ENCODE measurements at regions not wholly inside any gene's neighbourhood (a gene's known extent, or its start where the extent isn't known, plus 50 kb on each side); places are given as distances from the start of the nearest gene placed in this dataset.
A peak's percentile ranks its signal among the peaks of the same experiment; 100 is the strongest.

GRCh38 chr9:117487555-117488175, 72.8 kb upstream of the ASTN2 start:
- no peaks in the 10 kb centered on the region for H3K27me3 ChIP-seq
- H3K9me3 ChIP-seq, result no peaks in the 10 kb centered on the region
- DNase-seq, result peak; percentile 81 to 93
- intact Hi-C loops (cut with DNase I; ENCODE audit: low total_unique reads), result no loop called here
- H3K4me1 ChIP-seq, result peaks cover 14 to 38% (median 24%) of the 10 kb centered on the region in 4 donors
- H3K36me3 ChIP-seq, result no peaks in the 10 kb centered on the region
- peak overlapping the region; percentile 57 to 77 (median 72) for H3K27ac ChIP-seq
- TF ChIP-seq CTCF (IDR thresholded peaks at IDR 0.05), result peak in 6 of 7 experiments; percentile 60 to 99 (median 93)
- TF ChIP-seq POLR2AphosphoS5 (IDR thresholded peaks at IDR 0.05), result peak in 1 of 3 donors; percentile 63
- TF ChIP-seq POLR2A (IDR thresholded peaks at IDR 0.05), result no peak
- WGBS, 5 donors, result 2 to 14% (median 5%) methylated on average over 10 to 15 of the region's 15 CpGs
- peak overlapping the region in 1 of 4 donors; percentile 21 for H3K4me3 ChIP-seq

- TF ChIP-seq POLR2A (IDR thresholded peaks at IDR 0.05) (no peak), CTCF (IDR thresholded peaks at IDR 0.05) (no peak), POLR2AphosphoS5 (IDR thresholded peaks at IDR 0.05) (no peak), EP300 (IDR thresholded peaks at IDR 0.05) (no peak)
- Histone ChIP-seq H3K4me1 (peaks cover 4 to 29% (median 15%) of the 10 kb centered on the region in 4 donors), H3K36me3 (no peaks in the 10 kb centered on the region), H3K9me3 (no peaks in the 10 kb centered on the region), H3K4me3 (no peak overlapping the region), H3K27ac (no peak overlapping the region), H3K27me3 (no peaks in the 10 kb centered on the region)
- no peak for DNase-seq
- WGBS, 5 donors, result 39 to 62% (median 48%) methylated on average over 2 of the region's 2 CpGs
- intact Hi-C loops (cut with DNase I; ENCODE audit: low total_unique reads), result no loop called here
Measured at GRCh38 chr9:117486426-117486825, 71.6 kb upstream of the ASTN2 start.

GRCh38 chr9:117485176-117485575, 70.3 kb upstream of the ASTN2 start:
- intact Hi-C loops (cut with DNase I; ENCODE audit: low total_unique reads), result no loop called here
- DNase-seq, result no peak
- WGBS, 5 donors, result 13 to 68% (median 47%) methylated on average over 1 of the region's 1 CpG

GRCh38 chr9:117480729-117481128, 65.9 kb upstream of the ASTN2 start:
- Histone ChIP-seq H3K36me3 (no peaks in the 10 kb centered on the region), H3K9me3 (no peaks in the 10 kb centered on the region), H3K27me3 (no peaks in the 10 kb centered on the region), H3K4me1 (no peaks in the 10 kb centered on the region), H3K27ac (no peak overlapping the region), H3K4me3 (no peak overlapping the region)
- intact Hi-C loops (cut with DNase I; ENCODE audit: low total_unique reads), result no loop called here
- WGBS, 5 donors, result 87 to 97% (median 92%) methylated on average over 2 of the region's 2 CpGs
- no peak for DNase-seq
- no peak for TF ChIP-seq CTCF (IDR thresholded peaks at IDR 0.05)

More at GRCh38 chr9:117485176-117485575, 70.3 kb upstream of the ASTN2 start:
- no peak overlapping the region for H3K4me3 ChIP-seq
- no peak for TF ChIP-seq POLR2AphosphoS5 (IDR thresholded peaks at IDR 0.05)
- no peak for TF ChIP-seq EP300 (IDR thresholded peaks at IDR 0.05)
- peaks cover 4 to 19% (median 13%) of the 10 kb centered on the region in 4 donors for H3K4me1 ChIP-seq
- H3K36me3 ChIP-seq, result no peaks in the 10 kb centered on the region
- H3K27me3 ChIP-seq, result no peaks in the 10 kb centered on the region
- no peaks in the 10 kb centered on the region for H3K9me3 ChIP-seq
- H3K27ac ChIP-seq, result no peak overlapping the region

GRCh38 chr9:117480253-117480652, 65.4 kb upstream of the ASTN2 start:
- Histone ChIP-seq H3K4me3 (no peak overlapping the region), H3K27ac (no peak overlapping the region), H3K9me3 (no peaks in the 10 kb centered on the region), H3K36me3 (no peaks in the 10 kb centered on the region), H3K4me1 (no peaks in the 10 kb centered on the region), H3K27me3 (no peaks in the 10 kb centered on the region)
- intact Hi-C loops (cut with DNase I; ENCODE audit: low total_unique reads), result no loop called here
- no peak for DNase-seq
- TF ChIP-seq EP300 (IDR thresholded peaks at IDR 0.05), result no peak
- TF ChIP-seq POLR2A (IDR thresholded peaks at IDR 0.05), result no peak
- TF ChIP-seq POLR2AphosphoS5 (IDR thresholded peaks at IDR 0.05), result no peak
- no peak for TF ChIP-seq CTCF (IDR thresholded peaks at IDR 0.05)
- 69 to 78% (median 73%) methylated on average over 2 of the region's 2 CpGs for WGBS, 5 donors

All from stomach (tissue), 8 donors.